ENCODE measurements at regions not wholly inside any gene's neighbourhood (a gene's known extent, or its start where the extent isn't known, plus 50 kb on each side); places are given as distances from the start of the nearest gene placed in this dataset.
A peak's percentile ranks its signal among the peaks of the same experiment; 100 is the strongest.

- Histone ChIP-seq H3K9ac (ENCODE audit: low read length) (no peak overlapping the region), H3K4me2 (ENCODE audit: low read depth, low read length) (peak overlapping the region; percentile 31; the same call in 1 of the 2 replicates), H3K27me3 (replicated peaks; ENCODE audit: insufficient read depth, low read length) (no peaks in the 10 kb centered on the region; the same call in 1 of the 2 replicates), H3K27ac (ENCODE audit: low read length) (no peak overlapping the region), H3K4me1 (ENCODE audit: low read length) (peaks cover 32% of the 10 kb centered on the region), H4K20me1 (ENCODE audit: insufficient read depth, low read length) (no peaks in the 10 kb centered on the region), H3K9me2 (replicated peaks; ENCODE audit: insufficient read depth, low read length) (no peaks in the 10 kb centered on the region), H3K4me3 (ENCODE audit: low read length) (no peak overlapping the region), H3K79me2 (ENCODE audit: low read length) (no peaks in the 10 kb centered on the region), H2AFZ (ENCODE audit: low read length) (no peak overlapping the region), H3F3A (ENCODE audit: insufficient read depth, low read length) (peaks cover 4% of the 10 kb centered on the region; the same call in 1 of the 2 replicates), H3K36me3 (replicated peaks; ENCODE audit: insufficient read depth, low read length) (no peaks in the 10 kb centered on the region), H3K9me3 (replicated peaks; ENCODE audit: insufficient read depth, low read length) (no peaks in the 10 kb centered on the region)
- TF ChIP-seq EZH2phosphoT487 (IDR thresholded peaks at IDR 0.05; ENCODE audit: low read length) (no peak), EZH2 (optimal IDR thresholded peaks at IDR 0.05; ENCODE audit: low read depth, low read length) (no peak)
- TF ChIP-seq, protein P1, sequence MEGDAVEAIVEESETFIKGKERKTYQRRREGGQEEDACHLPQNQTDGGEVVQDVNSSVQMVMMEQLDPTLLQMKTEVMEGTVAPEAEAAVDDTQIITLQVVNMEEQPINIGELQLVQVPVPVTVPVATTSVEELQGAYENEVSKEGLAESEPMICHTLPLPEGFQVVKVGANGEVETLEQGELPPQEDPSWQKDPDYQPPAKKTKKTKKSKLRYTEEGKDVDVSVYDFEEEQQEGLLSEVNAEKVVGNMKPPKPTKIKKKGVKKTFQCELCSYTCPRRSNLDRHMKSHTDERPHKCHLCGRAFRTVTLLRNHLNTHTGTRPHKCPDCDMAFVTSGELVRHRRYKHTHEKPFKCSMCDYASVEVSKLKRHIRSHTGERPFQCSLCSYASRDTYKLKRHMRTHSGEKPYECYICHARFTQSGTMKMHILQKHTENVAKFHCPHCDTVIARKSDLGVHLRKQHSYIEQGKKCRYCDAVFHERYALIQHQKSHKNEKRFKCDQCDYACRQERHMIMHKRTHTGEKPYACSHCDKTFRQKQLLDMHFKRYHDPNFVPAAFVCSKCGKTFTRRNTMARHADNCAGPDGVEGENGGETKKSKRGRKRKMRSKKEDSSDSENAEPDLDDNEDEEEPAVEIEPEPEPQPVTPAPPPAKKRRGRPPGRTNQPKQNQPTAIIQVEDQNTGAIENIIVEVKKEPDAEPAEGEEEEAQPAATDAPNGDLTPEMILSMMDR (IDR thresholded peaks at IDR 0.05; ENCODE audit: low read length) = no peak
- DNase-seq = peak; percentile 66
These were observed 417.0 kb upstream of the ADAMTSL1 start for GRCh38 chr9:18056993-18057369.

GRCh38 chr9:18058564-18059442 lies 415.1 kb upstream of the ADAMTSL1 start:
- Histone ChIP-seq H3K9me2 (replicated peaks; ENCODE audit: insufficient read depth, low read length) (no peaks in the 10 kb centered on the region), H3F3A (ENCODE audit: insufficient read depth, low read length) (peaks cover 4% of the 10 kb centered on the region; the same call in 1 of the 2 replicates), H4K20me1 (ENCODE audit: insufficient read depth, low read length) (no peaks in the 10 kb centered on the region), H3K4me3 (ENCODE audit: low read length) (no peak overlapping the region), H3K9ac (ENCODE audit: low read length) (no peak overlapping the region), H3K4me2 (ENCODE audit: low read depth, low read length) (peak overlapping the region; percentile 41; the same call in 1 of the 2 replicates), H3K27ac (ENCODE audit: low read length) (no peak overlapping the region), H3K36me3 (replicated peaks; ENCODE audit: insufficient read depth, low read length) (no peaks in the 10 kb centered on the region), H3K27me3 (replicated peaks; ENCODE audit: insufficient read depth, low read length) (no peaks in the 10 kb centered on the region; the same call in 1 of the 2 replicates), H3K4me1 (ENCODE audit: low read length) (peaks cover 30% of the 10 kb centered on the region), H3K79me2 (ENCODE audit: low read length) (no peaks in the 10 kb centered on the region), H2AFZ (ENCODE audit: low read length) (no peak overlapping the region), H3K9me3 (replicated peaks; ENCODE audit: insufficient read depth, low read length) (no peaks in the 10 kb centered on the region)
- TF ChIP-seq, protein P1 (IDR thresholded peaks at IDR 0.05; ENCODE audit: low read length) = no peak
- TF ChIP-seq EZH2phosphoT487 (IDR thresholded peaks at IDR 0.05; ENCODE audit: low read length) (no peak), EZH2 (optimal IDR thresholded peaks at IDR 0.05; ENCODE audit: low read depth, low read length) (no peak)
- DNase-seq = peak; percentile 30

- DNase-seq = no peak
- Histone ChIP-seq H3K9me2 (replicated peaks; ENCODE audit: insufficient read depth, low read length) (no peaks in the 10 kb centered on the region), H3K4me2 (ENCODE audit: low read depth, low read length) (no peak overlapping the region), H3K4me3 (ENCODE audit: low read length) (no peak overlapping the region), H3F3A (ENCODE audit: insufficient read depth, low read length) (peaks cover 4% of the 10 kb centered on the region; the same call in 1 of the 2 replicates), H3K4me1 (ENCODE audit: low read length) (peaks cover 30% of the 10 kb centered on the region), H4K20me1 (ENCODE audit: insufficient read depth, low read length) (no peaks in the 10 kb centered on the region), H3K27ac (ENCODE audit: low read length) (no peak overlapping the region), H3K27me3 (replicated peaks; ENCODE audit: insufficient read depth, low read length) (no peaks in the 10 kb centered on the region; the same call in 1 of the 2 replicates), H3K9me3 (replicated peaks; ENCODE audit: insufficient read depth, low read length) (no peaks in the 10 kb centered on the region), H2AFZ (ENCODE audit: low read length) (no peak overlapping the region), H3K9ac (ENCODE audit: low read length) (no peak overlapping the region), H3K36me3 (replicated peaks; ENCODE audit: insufficient read depth, low read length) (no peaks in the 10 kb centered on the region), H3K79me2 (ENCODE audit: low read length) (no peaks in the 10 kb centered on the region)
- TF ChIP-seq, protein P1 (IDR thresholded peaks at IDR 0.05; ENCODE audit: low read length) = no peak
- TF ChIP-seq EZH2phosphoT487 (IDR thresholded peaks at IDR 0.05; ENCODE audit: low read length) = no peak
- TF ChIP-seq EZH2 (optimal IDR thresholded peaks at IDR 0.05; ENCODE audit: low read depth, low read length) = no peak
These were observed 414.5 kb upstream of the ADAMTSL1 start for GRCh38 chr9:18059447-18059846.

All from MM.1S (cell line).